ENCODE measurements at regions not wholly inside any gene's neighbourhood (a gene's known extent, or its start where the extent isn't known, plus 50 kb on each side); places are given as distances from the start of the nearest gene placed in this dataset.

- DNase-seq: no peak
- H3K36me3 ChIP-seq: no peaks in the 10 kb centered on the region
- H3K4me3 ChIP-seq: no peak overlapping the region
- intact Hi-C loops (cut with DNase I; ENCODE audit: low total_unique reads): no loop called here
- no peak for TF ChIP-seq CTCF (IDR thresholded peaks at IDR 0.05)
- H3K9me3 ChIP-seq: no peaks in the 10 kb centered on the region
- H3K4me1 ChIP-seq: no peaks in the 10 kb centered on the region
- H3K27ac ChIP-seq: no peak overlapping the region
- H3K27me3 ChIP-seq: no peaks in the 10 kb centered on the region
These were observed 100.4 kb upstream of the SEMA3D start for GRCh38 chr7:85287106-85287825.

- no peak overlapping the region for H3K4me3 ChIP-seq
- H3K27me3 ChIP-seq: no peaks in the 10 kb centered on the region
- no peaks in the 10 kb centered on the region for H3K4me1 ChIP-seq
- no peak for DNase-seq
- intact Hi-C loops (cut with DNase I; ENCODE audit: low total_unique reads): no loop called here
- H3K36me3 ChIP-seq: no peaks in the 10 kb centered on the region
- H3K9me3 ChIP-seq: no peaks in the 10 kb centered on the region
- no peak for TF ChIP-seq CTCF (IDR thresholded peaks at IDR 0.05)
- no peak overlapping the region for H3K27ac ChIP-seq
These were observed 99.6 kb upstream of the SEMA3D start for GRCh38 chr7:85286446-85286845.

- intact Hi-C loops (cut with DNase I; ENCODE audit: low total_unique reads): no loop called here
- Histone ChIP-seq H3K36me3 (no peaks in the 10 kb centered on the region), H3K27me3 (no peaks in the 10 kb centered on the region), H3K4me1 (no peaks in the 10 kb centered on the region), H3K4me3 (no peak overlapping the region), H3K9me3 (no peaks in the 10 kb centered on the region), H3K27ac (no peak overlapping the region)
- no peak for TF ChIP-seq CTCF (IDR thresholded peaks at IDR 0.05)
- DNase-seq: no peak
These were observed 98.7 kb upstream of the SEMA3D start for GRCh38 chr7:85285527-85285926.

- intact Hi-C loops (cut with DNase I; ENCODE audit: low total_unique reads): no loop called here
- Histone ChIP-seq H3K27me3 (no peaks in the 10 kb centered on the region), H3K9me3 (no peaks in the 10 kb centered on the region), H3K4me3 (no peak overlapping the region), H3K4me1 (no peaks in the 10 kb centered on the region), H3K36me3 (no peaks in the 10 kb centered on the region), H3K27ac (no peak overlapping the region)
- no peak for TF ChIP-seq CTCF (IDR thresholded peaks at IDR 0.05)
- no peak for DNase-seq
These were observed 88.3 kb upstream of the SEMA3D start for GRCh38 chr7:85275204-85275603.

GRCh38 chr7:85274454-85274853 lies 87.6 kb upstream of the SEMA3D start:
- intact Hi-C loops (cut with DNase I; ENCODE audit: low total_unique reads): no loop called here
- no peak overlapping the region for H3K4me3 ChIP-seq
- no peak for DNase-seq
- H3K9me3 ChIP-seq: no peaks in the 10 kb centered on the region
- no peaks in the 10 kb centered on the region for H3K36me3 ChIP-seq
- H3K4me1 ChIP-seq: no peaks in the 10 kb centered on the region
- no peak for TF ChIP-seq CTCF (IDR thresholded peaks at IDR 0.05)
- H3K27ac ChIP-seq: no peak overlapping the region
- H3K27me3 ChIP-seq: no peaks in the 10 kb centered on the region

GRCh38 chr7:85262891-85263290 lies 76.0 kb upstream of the SEMA3D start:
- Histone ChIP-seq H3K4me1 (peaks cover 0 to 6% (median 0%) of the 10 kb centered on the region in 4 donors), H3K9me3 (no peaks in the 10 kb centered on the region), H3K36me3 (no peaks in the 10 kb centered on the region), H3K27me3 (no peaks in the 10 kb centered on the region), H3K4me3 (no peak overlapping the region), H3K27ac (no peak overlapping the region)
- intact Hi-C loops (cut with DNase I; ENCODE audit: low total_unique reads): no loop called here
- DNase-seq: no peak
- no peak for TF ChIP-seq CTCF (IDR thresholded peaks at IDR 0.05)
